Hepatocyte (in vitro differentiated cells): ENCODE measurements at regions not wholly inside any gene's neighbourhood (a gene's known extent, or its start where the extent isn't known, plus 50 kb on each side); places are given as distances from the start of the nearest gene placed in this dataset.

Experiments
- EZH2 ChIP-seq: fragments of 200-600 bp; sonication (generic); IDR thresholded peaks from 2 replicates; pipeline ENCODE4 v1.6.1; 2016; ENCODE audit warnings: antibody characterized with exemption, mild to moderate bottlenecking, borderline replicate concordance
- TF ChIP-seq, protein P1 (sequence below): fragments of 200-600 bp; sonication (generic); IDR thresholded peaks from 2 replicates; pipeline ENCODE4 v1.5.1; 2016; ENCODE audit warnings: antibody characterized with exemption, mild to moderate bottlenecking; ENCODE audit not compliant: poor library complexity

DNA sequence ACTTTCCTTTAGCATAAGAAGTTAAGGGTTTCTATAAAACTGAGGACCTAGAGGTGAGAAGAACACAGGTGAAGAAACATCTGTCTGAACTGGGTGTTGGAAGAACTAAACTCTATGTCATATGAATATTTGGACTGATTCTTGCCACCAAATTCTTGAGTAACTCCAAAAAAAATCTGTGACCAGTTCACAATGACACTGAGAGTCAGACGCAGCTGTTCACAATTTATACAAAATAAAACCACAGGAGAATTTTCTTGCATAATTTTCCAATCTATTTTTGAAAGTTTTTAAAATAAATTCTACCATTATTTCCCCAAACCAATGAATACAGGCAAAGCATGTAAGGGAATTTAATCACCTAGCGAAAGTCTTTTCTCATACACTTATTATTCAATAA lies 148.1 kb upstream of the TCF21 start:
- TF ChIP-seq, protein P1, sequence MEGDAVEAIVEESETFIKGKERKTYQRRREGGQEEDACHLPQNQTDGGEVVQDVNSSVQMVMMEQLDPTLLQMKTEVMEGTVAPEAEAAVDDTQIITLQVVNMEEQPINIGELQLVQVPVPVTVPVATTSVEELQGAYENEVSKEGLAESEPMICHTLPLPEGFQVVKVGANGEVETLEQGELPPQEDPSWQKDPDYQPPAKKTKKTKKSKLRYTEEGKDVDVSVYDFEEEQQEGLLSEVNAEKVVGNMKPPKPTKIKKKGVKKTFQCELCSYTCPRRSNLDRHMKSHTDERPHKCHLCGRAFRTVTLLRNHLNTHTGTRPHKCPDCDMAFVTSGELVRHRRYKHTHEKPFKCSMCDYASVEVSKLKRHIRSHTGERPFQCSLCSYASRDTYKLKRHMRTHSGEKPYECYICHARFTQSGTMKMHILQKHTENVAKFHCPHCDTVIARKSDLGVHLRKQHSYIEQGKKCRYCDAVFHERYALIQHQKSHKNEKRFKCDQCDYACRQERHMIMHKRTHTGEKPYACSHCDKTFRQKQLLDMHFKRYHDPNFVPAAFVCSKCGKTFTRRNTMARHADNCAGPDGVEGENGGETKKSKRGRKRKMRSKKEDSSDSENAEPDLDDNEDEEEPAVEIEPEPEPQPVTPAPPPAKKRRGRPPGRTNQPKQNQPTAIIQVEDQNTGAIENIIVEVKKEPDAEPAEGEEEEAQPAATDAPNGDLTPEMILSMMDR: no peak
- no peak for TF ChIP-seq EZH2
